CD4-positive, alpha-beta T cell treated with Interleukin-15 for 1 hour (primary cell): ENCODE measurements at regions not wholly inside any gene's neighbourhood (a gene's known extent, or its start where the extent isn't known, plus 50 kb on each side); places are given as distances from the start of the nearest gene placed in this dataset.

Experiments used
- DNase-seq: peaks from one replicate; pipeline ENCODE4 v3.0.0-alpha.2; 2020

DNA sequence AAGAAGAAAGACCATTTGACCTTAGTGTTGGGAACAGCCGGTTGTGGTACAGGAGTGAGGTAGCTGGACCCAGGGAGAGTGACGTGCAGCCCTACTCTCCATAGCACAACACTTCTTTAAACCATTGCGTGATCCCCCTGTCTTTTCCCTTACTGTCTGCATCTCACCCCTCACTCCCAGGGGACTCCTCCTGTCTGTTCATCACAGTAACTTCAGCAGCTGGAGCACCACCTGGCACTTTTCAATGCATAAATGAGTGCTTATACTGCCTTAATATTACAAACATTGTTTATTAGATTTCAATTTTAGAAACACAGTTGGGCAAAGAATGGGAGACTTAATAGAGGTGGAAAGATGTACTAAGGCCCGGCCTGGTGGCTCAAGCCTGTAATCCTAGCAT, 285.5 kb downstream of the UQCRFS1 start:
- DNase-seq = no peak

DNA sequence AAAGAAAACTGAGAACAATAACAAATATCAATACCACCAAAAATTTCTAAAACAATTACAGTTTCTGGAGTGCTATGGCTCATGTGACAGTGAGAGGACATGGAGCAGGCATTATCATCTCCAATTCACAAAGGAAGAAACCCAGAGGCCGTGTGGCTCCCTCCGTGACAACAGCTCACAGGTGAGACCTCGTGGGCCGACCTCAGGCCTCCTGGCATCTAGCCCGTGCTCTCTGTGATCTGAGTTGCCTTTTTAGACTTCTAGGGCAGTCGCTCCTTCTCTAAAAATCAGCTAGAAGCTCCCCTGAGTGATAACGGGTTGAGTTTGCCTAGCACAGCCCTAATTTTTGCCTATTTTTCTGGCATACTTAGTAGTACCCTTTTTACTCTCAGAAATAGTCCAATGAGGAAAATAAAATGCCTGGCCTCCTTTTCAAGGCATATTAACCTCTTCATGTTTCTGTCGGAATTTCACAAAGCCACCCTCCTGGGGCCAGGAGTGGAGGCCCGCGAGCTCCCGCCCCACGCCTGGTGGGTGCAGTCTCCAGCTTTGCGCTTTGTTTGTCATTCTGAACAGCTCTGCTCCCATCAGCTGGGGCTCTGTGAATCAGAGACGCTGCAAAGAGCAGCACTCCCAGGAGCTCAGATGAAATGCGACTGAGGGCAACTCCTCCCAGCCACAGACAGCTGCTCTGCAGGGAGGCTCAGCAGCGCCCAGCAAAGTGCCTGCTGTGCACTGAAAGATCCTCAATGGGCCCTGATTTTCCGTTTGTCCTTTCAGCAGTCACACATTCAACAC, 292.5 kb downstream of the UQCRFS1 start:
- DNase-seq = no peak

DNA sequence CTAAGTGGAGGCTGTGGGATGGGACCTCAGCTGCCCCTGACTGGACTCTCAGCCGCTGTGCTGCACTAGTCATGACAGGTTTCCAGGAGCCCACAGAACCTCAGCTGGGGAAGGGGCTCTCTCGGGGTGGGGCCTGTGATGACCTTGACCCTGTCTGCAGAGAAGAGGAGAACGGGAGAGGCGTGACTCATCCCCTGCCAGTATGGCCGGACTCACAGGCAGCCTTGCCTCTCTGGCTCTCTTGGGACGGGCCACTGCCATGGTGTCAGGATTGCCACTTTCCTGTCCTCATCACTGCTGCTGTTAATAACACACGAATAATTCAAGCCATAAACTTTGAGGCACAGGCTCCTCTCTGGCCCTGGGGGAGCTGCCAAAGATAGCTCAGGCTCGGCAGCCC, 295.3 kb downstream of the UQCRFS1 start:
- no peak for DNase-seq

DNA sequence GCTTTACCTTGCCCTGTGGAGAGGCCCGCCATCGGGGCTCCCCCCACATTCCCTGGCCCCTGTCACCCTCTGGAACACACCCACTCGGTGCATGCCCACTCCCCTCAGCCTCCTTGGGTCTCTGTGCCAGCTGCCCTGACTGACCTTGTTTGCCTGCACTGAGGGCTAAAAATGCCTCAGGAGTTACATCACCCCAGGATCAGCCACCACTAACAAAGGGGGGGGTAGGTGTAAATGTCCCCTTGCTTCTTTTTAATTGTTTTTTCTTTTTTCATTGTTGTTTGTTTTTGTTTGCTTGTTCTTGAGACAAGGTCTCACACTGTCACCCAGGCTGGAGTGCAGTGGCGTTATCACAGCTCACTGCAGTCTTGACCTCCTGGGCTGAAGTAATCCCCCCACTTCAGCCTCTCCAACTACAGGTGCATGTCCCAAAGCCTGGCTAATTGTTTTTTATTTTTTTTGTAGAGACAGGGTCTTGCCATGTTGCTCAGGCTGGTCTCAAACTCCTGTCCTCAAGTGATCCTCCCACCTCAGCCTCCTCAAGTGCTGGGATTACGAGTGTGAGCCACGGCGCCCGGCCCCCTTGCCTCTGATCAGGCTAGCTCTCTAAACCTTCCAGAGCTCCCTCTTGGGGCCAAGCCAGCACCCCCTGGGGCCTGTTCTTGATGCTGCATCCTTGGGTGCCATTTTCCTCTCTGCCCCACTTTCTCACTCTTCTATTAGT, 297.1 kb downstream of the UQCRFS1 start:
- no peak for DNase-seq

DNA sequence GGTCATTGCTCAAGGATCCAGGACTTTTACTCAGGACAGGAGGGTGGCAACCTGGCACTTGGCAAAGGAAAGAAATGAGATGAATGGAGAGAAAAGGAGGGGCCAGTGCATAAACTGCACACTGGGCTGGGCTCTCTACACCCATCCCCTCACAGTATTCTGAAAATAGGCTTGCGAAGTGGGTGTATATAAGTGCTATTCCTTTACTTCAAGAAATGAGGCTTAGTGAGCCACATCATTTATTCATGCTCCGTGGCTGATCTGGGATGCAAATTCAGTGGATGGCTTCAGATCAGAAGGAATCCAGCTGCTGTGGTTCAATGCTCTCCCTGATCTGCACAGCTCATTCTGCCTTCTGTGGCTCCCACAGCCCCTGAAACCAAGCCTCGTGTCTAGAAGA, 297.7 kb downstream of the UQCRFS1 start:
- no peak for DNase-seq

DNA sequence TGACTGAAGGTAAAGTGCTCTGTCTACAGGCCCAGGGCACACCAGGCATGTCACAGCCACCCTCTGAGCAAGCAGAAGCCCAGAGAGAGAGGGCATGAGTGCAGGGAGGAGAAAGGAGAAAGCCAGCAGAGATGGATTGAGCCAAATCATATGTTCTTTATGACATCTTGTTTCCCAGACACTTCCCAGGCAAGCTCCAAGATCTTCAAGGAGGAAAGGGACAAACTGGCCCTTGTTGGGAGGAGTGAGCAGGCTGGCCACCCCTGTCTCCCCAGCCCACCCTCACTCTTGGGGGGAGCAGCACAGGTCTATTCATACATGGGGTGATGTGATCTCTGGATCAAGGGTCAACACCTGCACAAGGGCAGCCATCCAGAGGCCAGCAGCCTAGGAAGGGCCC, 298.8 kb downstream of the UQCRFS1 start:
- no peak for DNase-seq

DNA sequence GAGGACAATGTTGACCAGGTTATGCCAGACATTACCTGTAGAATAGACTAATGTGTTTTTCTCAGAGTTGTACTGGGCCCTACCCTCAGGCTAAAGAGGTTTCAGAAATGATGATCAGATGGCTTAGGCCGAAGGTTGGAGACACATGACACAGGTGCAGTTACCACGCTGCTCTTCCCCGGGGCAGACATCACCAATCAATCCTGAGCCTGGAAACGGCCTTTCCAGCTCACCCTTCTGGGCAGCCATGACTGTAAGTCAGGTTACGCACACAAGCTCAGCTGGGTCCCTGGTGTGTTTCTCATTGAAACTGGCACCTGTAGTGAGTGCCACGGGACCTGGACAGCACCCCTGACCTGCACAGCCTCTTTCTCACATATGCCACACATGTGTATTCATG, 299.3 kb downstream of the UQCRFS1 start:
- no peak for DNase-seq

DNA sequence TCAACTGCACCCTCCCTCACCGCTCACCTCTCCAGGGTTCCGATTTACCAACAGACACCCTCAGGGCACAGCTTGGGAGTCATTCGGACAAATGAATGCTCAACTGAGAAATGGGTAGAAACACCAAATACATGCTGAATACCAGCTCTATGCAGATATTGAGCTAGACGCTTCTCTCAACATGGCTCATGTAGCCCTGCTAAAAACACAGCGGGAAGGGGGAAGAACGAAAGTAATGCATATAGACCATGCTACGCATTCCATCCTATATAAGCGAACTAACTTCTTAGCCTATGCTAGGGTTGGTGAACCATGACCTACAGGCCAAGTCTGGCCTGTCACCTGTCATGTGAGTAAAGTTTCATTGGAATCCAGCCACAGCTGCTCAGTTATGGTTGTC, 304.0 kb downstream of the UQCRFS1 start:
- no peak for DNase-seq

DNA sequence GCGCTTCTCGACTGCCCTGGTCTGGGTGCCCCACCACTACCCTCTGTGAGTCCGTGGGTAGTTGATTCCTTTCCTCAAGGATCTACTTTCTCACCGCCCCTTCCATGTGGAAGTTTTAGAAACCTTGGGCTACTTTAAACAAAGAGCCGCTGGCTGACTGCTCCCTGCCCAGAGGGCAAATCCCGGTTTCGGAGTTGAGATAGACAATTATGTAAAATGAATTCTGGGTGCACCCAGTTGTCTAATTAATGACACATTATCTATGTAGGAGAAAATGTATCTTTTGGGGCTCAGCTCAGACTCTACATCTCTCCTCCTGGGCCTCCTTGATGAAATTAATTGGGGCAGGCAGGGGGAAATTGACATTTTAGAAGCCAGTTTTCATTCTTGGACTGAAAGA, 305.4 kb downstream of the UQCRFS1 start:
- DNase-seq = no peak

DNA sequence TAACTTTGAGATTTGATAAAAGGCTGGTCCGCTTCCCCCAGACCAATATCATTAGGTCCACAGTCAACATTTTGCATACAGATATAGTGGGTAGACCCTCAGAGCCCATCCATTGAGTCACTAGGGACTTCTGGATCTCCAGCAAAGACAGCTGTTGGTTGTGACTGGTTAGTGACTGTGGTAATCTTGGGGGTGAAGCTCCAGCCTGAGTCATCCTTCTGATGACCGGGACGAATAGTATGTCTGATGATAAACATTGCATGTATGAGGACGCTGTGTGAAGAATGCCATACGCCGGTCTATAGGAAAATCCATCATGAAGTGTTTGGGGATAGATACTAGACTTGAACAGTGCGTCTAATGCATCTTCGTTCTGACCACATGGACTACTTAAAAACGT, 307.0 kb downstream of the UQCRFS1 start:
- DNase-seq = no peak

DNA sequence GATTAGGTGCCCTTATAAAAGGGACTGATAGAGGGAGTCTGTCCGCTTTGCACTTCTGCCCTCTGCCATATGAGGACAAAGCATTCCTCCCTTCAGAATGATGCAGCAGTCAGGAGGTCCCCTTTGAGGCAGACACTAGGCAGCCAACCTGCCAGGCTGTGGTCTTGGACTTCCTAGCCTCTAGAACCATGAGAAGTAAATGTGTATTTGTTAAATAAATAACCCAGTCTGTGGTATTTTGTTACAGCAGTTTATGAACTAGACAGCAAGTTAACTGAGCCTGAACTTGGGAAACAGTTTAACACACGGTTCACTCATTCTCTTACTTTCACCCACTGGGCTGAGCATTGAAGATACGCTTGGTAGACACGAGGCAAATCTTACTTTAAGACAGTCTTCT, 313.2 kb downstream of the UQCRFS1 start:
- DNase-seq = no peak

DNA sequence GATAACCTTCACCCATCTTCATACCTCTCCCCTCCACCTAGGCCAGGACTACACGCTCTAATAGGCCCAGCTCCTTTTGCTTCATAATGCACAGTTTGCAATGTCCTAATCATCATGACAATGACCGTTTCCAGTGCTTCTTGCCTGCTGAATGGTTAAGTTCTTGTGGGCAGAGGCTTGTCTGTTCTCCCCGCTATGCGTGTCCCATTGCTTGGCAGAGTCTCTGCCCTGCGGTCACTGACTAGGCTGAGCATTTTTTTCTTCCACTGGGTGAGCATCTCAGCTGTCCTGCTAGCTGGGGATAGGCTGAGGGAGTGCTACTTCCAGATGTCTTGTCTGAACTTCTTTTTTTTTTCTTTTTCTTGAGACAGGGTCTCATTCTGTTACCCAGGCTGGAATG, 314.7 kb downstream of the UQCRFS1 start:
- DNase-seq = no peak

DNA sequence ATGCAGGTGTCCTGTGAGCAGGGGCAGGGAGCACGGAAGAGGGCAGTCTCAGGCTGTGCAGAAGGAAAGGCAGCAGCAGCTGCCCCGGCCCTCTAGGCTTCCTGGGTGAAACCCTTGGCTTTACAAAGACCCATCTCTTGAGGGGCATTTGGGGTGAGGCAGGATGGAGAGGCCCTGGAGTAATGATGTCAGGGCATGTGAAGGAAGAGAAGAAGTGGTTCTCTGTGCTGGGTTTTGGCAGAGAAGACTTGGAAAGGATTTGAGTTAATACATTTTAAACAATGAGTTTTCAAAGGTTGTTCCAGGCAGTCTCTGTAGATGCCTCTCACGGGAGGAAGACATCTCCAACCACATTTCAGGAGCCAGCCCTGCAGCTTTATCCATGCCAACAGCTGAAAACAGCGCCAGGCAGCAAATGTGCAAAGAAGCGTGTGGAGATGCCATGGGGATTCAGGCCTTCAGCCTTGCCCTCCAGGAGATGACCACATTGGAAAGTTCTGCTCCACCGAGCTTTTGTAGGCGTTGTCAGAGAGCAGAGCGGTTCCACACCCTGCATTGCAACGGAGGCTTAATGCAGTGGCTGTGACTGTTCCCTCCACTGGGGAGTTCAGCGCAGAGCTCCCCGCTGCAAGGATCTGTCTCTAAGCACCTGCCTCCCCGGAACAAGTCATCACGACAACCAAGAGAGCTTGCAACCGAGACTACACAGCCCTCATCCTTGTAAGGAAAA, 322.8 kb downstream of the UQCRFS1 start:
- no peak for DNase-seq

DNA sequence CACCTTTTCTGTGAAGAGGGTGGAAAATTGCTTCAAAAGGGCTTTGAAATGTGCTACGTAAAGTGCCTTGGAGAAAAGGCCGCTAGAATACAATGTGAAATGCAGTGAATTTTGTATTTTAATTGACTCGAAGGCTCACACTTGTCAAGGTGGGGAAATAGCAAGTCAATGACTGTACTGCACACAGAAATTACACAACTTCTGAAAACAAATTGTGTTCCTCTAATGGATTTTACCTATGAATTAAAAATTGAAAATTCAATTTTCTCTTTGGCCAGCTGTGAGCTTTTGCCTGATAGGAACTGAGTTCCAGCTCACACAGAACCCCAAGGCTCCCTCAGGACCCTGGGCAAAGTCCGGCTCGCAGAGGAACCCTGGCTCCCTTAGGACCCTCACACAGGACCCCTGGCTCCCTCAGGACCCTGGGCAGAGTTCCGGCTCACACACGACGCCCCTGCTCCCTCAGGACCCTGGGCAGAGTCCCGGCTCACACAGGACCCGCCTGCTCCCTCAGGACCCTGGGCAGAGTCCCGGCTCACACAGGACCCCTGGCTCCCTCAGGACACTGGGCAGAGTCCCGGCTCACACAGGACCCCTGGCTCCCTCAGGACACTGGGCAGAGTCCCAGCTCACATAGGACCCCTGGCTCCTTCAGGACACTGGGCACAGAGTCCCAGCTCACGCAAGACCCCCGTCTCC, 324.9 kb downstream of the UQCRFS1 start:
- DNase-seq = no peak

DNA sequence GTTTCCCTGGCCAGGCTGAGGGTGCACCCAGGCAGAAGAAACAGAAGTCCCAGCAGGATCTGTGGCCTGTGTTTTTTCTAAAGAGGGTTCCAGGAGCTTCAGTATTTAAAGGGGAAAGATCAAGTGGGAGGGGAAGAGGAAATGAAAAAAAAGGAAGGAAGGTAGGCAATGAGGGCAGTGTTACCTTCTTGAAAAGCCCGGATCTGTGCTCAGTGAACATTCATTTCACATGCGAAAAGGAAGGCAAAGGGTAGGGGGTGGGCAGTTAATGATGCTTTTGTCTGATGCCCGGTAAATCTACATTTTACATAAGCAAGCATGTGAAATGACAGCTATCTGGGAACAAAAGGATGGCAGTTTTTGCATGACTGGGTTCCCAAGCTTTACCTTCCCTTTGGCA, 326.2 kb downstream of the UQCRFS1 start:
- DNase-seq = no peak

DNA sequence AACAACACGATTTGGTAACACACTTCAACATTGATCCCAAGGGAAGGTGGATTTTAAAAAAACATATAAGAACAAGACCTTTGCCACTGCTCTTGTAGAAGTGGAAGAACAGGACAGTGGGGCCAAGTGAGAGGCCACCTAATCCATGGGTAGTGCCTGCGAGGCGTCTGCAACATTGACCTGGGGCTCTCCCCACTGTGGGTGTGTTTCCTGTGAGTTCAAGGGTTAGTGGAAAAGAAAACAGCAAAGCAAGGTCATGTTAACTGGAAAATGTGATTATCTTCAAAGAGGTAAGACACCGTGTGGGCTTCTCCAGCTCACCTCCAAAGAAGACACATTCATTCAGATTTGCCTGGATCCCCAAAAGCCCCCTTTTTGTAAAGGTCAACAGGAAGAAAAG, 327.0 kb downstream of the UQCRFS1 start:
- no peak for DNase-seq

DNA sequence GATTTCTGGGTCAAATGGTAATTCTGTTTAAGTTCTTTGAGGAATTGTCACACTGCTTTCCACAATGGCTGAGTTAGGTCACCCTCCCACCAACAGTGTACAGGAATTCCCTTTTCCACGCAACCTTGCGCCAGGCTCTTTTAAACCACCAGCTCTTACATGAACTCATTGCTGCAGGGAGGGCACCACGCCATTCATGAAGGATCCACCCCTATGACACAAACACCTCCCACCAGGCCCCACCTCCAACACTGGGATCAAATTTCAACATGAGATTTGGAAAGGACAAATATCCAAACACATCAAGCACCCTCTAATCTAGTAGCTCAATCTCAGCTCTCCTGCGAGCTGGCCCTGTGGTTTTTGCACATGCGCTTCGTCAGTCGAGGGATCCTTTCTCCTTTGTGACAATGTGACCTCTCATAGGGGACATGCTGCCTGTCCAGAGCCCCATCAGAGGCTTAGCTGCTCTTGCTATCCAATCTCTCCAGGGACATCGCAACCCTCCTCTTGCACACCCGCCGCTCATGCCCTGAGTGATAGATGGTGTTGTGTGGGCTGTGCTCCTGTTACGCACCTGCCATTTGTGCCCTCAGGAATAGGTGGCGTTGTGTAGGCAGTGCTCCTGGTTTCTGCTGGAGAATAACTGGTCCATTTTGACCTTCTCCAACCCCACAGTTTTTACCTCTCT, 328.0 kb downstream of the UQCRFS1 start:
- DNase-seq = no peak

DNA sequence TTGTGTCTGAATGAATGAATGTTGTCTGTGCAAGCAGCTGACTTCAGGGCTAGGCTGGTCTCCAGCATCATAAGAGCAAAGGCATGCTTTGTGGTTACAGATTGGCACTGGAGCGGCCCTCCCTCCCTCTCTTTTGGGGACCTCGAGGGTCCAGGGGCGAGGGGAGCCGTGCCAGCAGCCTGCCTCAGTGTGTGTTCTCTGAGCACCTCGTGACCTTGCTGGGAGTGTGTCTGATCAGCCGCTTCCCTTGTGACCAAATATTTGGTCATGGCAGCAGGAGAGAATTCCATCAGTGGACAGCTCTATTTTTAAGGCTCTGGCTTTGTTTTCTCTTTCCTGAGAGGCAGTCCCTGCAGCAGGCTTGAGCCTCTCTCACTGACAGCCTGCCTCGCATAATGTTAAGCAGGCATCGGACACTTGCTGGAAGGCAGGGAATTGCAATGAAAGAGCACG, 329.7 kb downstream of the UQCRFS1 start:
- no peak for DNase-seq

DNA sequence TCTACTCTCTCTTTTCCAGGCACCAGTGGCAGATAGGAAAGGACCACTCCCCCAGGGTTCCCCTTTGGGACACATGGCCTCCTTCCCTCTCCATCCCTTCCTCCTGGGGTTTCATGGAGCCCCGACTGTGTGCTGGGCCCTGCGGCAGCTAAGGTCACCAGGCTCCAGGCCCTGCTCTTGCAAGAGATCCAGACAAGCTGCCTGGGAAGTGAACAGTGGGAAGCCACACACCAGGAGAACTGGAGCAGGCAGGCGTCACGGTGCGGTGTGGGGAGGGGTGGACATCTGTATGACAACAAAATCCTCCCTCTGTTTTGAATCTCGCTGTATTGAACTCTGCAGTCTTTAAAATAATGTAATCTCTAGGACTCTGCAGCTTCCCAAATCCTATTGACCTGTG, 330.1 kb downstream of the UQCRFS1 start:
- DNase-seq = no peak

DNA sequence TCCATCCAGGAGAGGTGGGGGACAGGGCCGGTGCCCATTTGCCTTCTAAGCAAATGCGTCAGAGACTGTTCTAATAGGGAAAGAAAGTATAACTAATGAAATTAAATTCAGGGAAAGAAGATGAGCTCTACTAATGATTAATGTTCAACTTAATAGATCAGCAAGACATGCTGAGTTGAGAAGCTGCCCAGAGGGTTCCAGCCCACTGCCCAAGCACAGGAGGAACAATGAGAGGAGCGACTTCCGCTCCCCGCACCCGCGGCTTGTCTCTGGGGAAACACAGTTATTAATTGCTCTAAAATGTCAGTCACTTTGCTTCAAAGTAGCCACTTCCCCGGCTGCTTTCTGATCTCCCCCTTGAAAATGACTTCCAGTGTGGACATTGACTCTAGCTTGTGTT, 331.3 kb downstream of the UQCRFS1 start:
- no peak for DNase-seq

DNA sequence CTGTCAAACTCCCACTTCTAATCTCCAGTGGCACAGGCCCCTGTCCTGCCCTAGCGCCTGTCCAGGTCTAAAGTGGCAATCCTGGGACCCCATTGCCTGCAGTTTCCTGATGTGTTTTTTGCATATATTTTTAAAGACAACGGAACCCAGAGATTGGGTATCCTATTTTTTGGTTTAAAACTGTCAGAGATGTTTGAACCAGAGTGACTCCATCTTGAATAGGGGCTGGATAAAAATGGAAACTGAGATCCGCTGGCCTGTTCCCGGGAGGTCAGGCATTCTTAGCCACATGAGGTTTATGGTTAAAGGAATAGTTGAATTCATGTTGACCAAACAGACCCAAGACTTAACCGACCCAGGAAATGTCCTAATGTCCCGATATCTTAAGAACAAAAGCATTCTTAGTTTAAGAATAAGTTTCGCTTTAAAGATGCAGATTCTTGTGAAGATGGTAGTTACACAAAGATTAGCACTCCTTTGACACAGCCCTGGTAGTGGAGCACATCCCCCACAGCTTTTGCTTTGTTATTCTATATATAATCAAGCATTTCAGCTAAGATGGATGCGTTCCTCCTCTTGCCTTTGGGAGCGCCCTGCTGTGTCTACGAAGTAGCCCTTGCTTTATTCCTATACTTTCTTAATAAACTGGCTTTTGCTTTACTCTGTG, 332.1 kb downstream of the UQCRFS1 start:
- no peak for DNase-seq
